ENCODE measurements at regions not wholly inside any gene's neighbourhood (a gene's known extent, or its start where the extent isn't known, plus 50 kb on each side); places are given as distances from the start of the nearest gene placed in this dataset.
"Not testable (repeated sequence)": the region's sequence is repeated elsewhere in the genome, so short reads cannot be mapped to it uniquely, and the experiment has no call there.

- TF ChIP-seq EZH2 (IDR thresholded peaks at IDR 0.05); POLR2AphosphoS5 (IDR thresholded peaks at IDR 0.05; ENCODE audit: borderline replicate concordance, low read depth, low read length): not testable (repeated sequence)
Observed at GRCh38 chr7:54454700-54455099, 87.5 kb upstream of the VSTM2A start.
